H1 (cell line): ENCODE measurements at regions not wholly inside any gene's neighbourhood (a gene's known extent, or its start where the extent isn't known, plus 50 kb on each side); places are given as distances from the start of the nearest gene placed in this dataset.

Source experiments
- CEBPB ChIP-seq: IDR thresholded peaks from 2 replicates; pipeline ENCODE4 v1.6.1; 2012; ENCODE audit warnings: low read depth, low read length
- CTCF ChIP-seq, 3 experiments: IDR thresholded peaks; 1 replicate in 2 of 3; 2 replicates in 1 of 3; pipeline versions ENCODE4 v1.5.1 to v1.6.1; 2011; ENCODE audit warnings: low read length in 3 of 3, mild to moderate bottlenecking in 3 of 3, inconsistent platforms in 2 of 3, low read depth in 1 of 3, moderate library complexity in 1 of 3; ENCODE audit not compliant: insufficient read depth in 1 of 3; ENCODE audit errors: control extremely low read depth in 1 of 3
- EP300 ChIP-seq, 2 experiments: IDR thresholded peaks; 1 replicate in 1 of 2; 2 replicates in 1 of 2; pipeline ENCODE4 v1.6.1; 2011 to 2012; ENCODE audit warnings: low read depth in 2 of 2, low read length in 2 of 2, mild to moderate bottlenecking in 2 of 2, borderline replicate concordance in 1 of 2, inconsistent platforms in 1 of 2, moderate library complexity in 1 of 2
- EZH2 ChIP-seq: fragments of 200-600 bp; sonication (generic); IDR thresholded peaks from 2 replicates; pipeline ENCODE4 v1.7.1; 2012; ENCODE audit warnings: low read depth, mild to moderate bottlenecking, moderate library complexity, low read length, inconsistent platforms; ENCODE audit not compliant: severe bottlenecking
- POLR2A ChIP-seq, 2 experiments: IDR thresholded peaks; 1 replicate in 1 of 2; 2 replicates in 1 of 2; pipeline ENCODE4 v1.6.1; 2011; ENCODE audit warnings: low read depth in 2 of 2, low read length in 2 of 2, mild to moderate bottlenecking in 2 of 2; ENCODE audit errors: control extremely low read depth in 1 of 2
- TAF1 ChIP-seq: IDR thresholded peaks from 2 replicates; pipeline ENCODE4 v1.6.1; 2011; ENCODE audit warnings: mild to moderate bottlenecking, low read depth, low read length
- TF ChIP-seq, protein P1 (sequence below): IDR thresholded peaks from 2 replicates; pipeline ENCODE4 v1.6.1; 2012; ENCODE audit warnings: low read length, inconsistent platforms

- TF ChIP-seq EP300 (IDR thresholded peaks at IDR 0.05; ENCODE audit: borderline replicate concordance in 1 of 2, low read depth in 2 of 2, low read length in 2 of 2) (no peak), CTCF (IDR thresholded peaks at IDR 0.05; ENCODE audit: control extremely low read depth in 1 of 3, insufficient read depth in 1 of 3, low read depth in 1 of 3, low read length in 3 of 3) (no peak), CEBPB (no peak), POLR2A (IDR thresholded peaks at IDR 0.05; ENCODE audit: control extremely low read depth in 1 of 2, low read depth in 2 of 2, low read length in 2 of 2) (no peak), EZH2 (no peak), TAF1 (no peak)
- TF ChIP-seq, protein P1, sequence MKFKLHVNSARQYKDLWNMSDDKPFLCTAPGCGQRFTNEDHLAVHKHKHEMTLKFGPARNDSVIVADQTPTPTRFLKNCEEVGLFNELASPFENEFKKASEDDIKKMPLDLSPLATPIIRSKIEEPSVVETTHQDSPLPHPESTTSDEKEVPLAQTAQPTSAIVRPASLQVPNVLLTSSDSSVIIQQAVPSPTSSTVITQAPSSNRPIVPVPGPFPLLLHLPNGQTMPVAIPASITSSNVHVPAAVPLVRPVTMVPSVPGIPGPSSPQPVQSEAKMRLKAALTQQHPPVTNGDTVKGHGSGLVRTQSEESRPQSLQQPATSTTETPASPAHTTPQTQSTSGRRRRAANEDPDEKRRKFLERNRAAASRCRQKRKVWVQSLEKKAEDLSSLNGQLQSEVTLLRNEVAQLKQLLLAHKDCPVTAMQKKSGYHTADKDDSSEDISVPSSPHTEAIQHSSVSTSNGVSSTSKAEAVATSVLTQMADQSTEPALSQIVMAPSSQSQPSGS, result no peak
Measured at GRCh38 chr6:21398741-21399325, 194.7 kb upstream of the SOX4 start.
